Activated CD8-positive, alpha-beta T cell treated with anti-CD3 and anti-CD28 coated beads, Interleukin-2, amount 10 ng/mL, durations not matched to agents 7 days and 5 days (primary cell): ENCODE measurements at regions not wholly inside any gene's neighbourhood (a gene's known extent, or its start where the extent isn't known, plus 50 kb on each side); places are given as distances from the start of the nearest gene placed in this dataset.

ENCODE experiments used
- ATAC-seq: fragments of 150-1000 bp; cut with Tn5 transposase; one replicate; pipeline ENCODE4 v1.10.0; 2021; ENCODE audit warnings: moderate library complexity
- CTCF ChIA-PET: fragments of 350-600 bp; sonication (Branson Sonifier 250); formaldehyde crosslinking; loops from one replicate; lab custom pipeline; 2021; ENCODE audit warnings: antibody characterized with exemption; lab: Charles Lee
- POLR2A ChIA-PET: fragments of 350-600 bp; sonication (Branson Sonifier 250); formaldehyde crosslinking; loops from one replicate; lab custom pipeline; 2021; ENCODE audit warnings: antibody characterized with exemption; lab: Charles Lee
- DNase-seq: peaks from one replicate; pipeline ENCODE4 v3.0.0-alpha.2; 2020
- H3K27ac Mint-ChIP-seq: one replicate; pipeline ENCODE4 v1.8.0; 2021; ENCODE audit warnings: mild to moderate bottlenecking, mixed read lengths
- H3K27me3 Mint-ChIP-seq: one replicate; pipeline ENCODE4 v1.8.0; 2021; ENCODE audit warnings: low read depth, mixed read lengths
- H3K36me3 Mint-ChIP-seq: one replicate; pipeline ENCODE4 v1.8.0; 2021; ENCODE audit warnings: low read depth, mixed read lengths
- H3K4me1 Mint-ChIP-seq: one replicate; pipeline ENCODE4 v1.8.0; 2021; ENCODE audit warnings: low read depth, mixed read lengths
- H3K4me3 Mint-ChIP-seq: one replicate; pipeline ENCODE4 v1.8.0; 2021; ENCODE audit warnings: mild to moderate bottlenecking, mixed read lengths
- H3K9me3 Mint-ChIP-seq: one replicate; pipeline ENCODE4 v1.8.0; 2022; ENCODE audit warnings: mixed read lengths; ENCODE audit not compliant: insufficient read depth

DNA sequence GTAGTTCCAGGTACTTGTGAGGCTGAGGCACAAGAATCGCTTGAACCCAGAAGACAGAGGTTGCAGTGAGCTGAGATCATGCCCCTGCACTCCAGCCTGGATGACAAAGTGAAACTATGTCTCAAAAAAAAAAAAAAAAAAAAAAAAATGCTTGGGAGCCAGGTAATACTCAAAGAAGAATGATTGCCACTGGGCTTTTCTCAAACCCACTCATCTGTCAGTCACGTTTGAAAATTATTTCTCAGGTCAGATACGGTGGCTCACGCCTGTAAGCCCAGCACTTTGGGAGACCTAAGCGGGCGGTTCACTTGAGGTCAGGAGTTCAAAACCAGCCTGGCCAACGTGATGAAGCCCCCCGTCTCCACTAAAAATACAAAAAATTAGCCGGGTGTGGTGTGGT lies 155.7 kb downstream of the RELL1 start:
- CTCF ChIA-PET: interaction anchor here (1.0 kb wide), 1 partner anchor 78 kb away, joined by 3 read pairs; no protein-coding TSS in a partner anchor
- Mint-ChIP-seq H3K27ac (no peak overlapping the region), H3K4me1 (no peaks in the 10 kb centered on the region), H3K9me3 (no peaks in the 10 kb centered on the region), H3K36me3 (no peaks in the 10 kb centered on the region), H3K4me3 (no peak overlapping the region), H3K27me3 (no peaks in the 10 kb centered on the region)
- ATAC-seq (no peak), DNase-seq (no peak)
- POLR2A ChIA-PET: no interaction called here

DNA sequence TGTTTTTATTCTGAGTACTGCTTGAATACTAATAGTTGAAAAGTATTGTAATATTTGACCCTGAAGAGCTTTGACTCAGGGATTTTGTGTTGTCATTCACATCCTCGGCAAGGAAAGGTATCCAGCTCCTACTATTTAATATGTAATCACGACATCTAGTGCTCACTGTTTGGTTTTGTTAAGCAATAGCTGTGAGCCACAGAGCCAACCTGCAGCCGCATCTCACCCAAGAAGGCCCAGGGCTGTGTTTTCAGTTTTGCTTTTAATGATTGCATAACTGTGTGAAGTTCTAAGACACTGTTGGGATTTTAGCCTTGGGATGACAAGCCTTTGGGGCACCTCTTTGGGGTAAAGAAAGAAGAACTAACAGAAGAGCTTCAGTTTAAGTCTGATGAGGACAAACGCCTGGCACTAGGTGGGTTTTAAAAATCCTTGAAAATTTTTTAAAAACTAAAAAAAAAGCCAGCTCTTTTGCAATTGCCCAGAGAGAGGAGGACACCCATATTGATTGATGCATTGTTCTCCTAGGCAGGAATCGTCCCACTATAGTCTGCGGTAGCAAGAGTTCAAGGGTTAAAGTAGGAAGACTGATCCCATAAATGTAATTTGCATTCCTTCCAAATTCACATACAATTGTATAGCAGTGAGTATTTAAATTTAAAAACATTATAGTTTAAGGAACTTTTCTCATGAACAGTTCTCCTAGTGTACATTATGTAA lies 157.8 kb downstream of the RELL1 start:
- DNase-seq: no peak
- Mint-ChIP-seq H3K36me3 (no peaks in the 10 kb centered on the region), H3K4me1 (no peaks in the 10 kb centered on the region), H3K9me3 (no peaks in the 10 kb centered on the region), H3K27me3 (no peaks in the 10 kb centered on the region), H3K4me3 (no peak overlapping the region), H3K27ac (no peak overlapping the region)
- ATAC-seq: no peak
- CTCF ChIA-PET: interaction anchor here (1.6 kb wide), 1 partner anchor 75 kb away, joined by 6 read pairs; no protein-coding TSS in a partner anchor
- POLR2A ChIA-PET: no interaction called here

DNA sequence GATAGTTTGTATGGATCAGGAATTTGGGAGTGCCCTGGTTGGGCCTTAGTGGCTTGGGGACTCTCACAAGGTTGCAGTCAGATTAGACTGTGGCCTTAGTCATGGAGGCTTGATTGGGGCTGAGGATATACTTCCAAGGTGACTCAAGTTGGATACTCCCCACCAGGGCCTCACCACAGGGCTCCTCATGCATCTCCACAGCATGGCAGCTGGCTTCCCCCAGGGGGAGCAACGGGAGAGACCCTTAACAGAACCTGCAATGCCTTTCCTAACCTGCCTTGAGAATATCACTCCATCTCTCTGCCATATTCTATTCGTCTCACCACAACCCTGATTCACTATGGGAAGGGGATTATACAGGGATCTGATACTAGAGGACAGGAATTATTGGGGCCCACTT lies 161.9 kb downstream of the RELL1 start:
- Mint-ChIP-seq H3K4me3 (no peak overlapping the region), H3K27ac (no peak overlapping the region), H3K27me3 (no peaks in the 10 kb centered on the region), H3K9me3 (no peaks in the 10 kb centered on the region), H3K36me3 (no peaks in the 10 kb centered on the region), H3K4me1 (no peaks in the 10 kb centered on the region)
- no peak for DNase-seq
- CTCF ChIA-PET: no interaction called here
- no peak for ATAC-seq
- POLR2A ChIA-PET: interaction anchor here (0.6 kb wide), 1 partner anchor 88 kb away, joined by 3 read pairs; no protein-coding TSS in a partner anchor

DNA sequence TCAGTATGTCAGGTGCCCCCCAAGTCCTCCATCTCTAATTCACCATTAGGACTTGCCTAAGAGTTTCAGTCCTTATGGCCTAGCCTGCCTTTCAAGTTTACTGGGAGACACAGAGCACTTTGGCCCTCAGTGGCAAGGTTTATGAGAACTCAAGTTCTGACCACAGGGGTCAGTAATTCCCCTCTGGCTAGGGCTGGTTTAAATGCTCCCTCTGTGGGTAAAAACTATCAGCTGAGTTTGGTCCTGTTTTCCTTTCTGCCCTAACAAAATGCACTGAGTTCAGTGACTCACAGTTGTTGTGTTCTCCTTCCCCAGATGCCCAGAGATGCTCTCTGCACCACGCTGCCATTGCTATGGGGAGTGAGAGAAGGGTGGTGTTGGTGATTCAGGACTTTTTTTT lies 163.2 kb downstream of the RELL1 start:
- no peaks in the 10 kb centered on the region for H3K36me3 Mint-ChIP-seq
- POLR2A ChIA-PET: no interaction called here
- no peaks in the 10 kb centered on the region for H3K9me3 Mint-ChIP-seq
- H3K27ac Mint-ChIP-seq: no peak overlapping the region
- H3K27me3 Mint-ChIP-seq: no peaks in the 10 kb centered on the region
- no peak for ATAC-seq
- no peak for DNase-seq
- CTCF ChIA-PET: no interaction called here
- H3K4me1 Mint-ChIP-seq: no peaks in the 10 kb centered on the region
- no peak overlapping the region for H3K4me3 Mint-ChIP-seq

DNA sequence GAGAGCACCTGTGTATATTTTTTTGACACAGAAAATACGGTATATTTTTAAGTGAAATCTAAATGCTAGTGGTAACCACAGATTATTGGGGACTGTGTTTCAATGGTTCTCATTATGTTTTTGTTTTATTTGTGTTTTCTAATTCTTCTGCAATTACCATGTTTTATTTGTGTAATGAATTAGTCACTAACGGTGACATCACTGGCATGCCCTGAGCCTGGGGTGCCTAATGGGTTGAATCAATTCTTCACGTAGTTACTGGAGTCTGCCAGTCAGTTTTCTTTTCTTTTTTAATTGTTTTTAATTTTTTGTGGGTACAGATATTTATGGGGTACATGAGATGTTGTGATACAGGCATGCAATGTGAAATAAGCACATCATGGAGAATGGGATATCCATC lies 168.8 kb downstream of the RELL1 start:
- ChIA-PET CTCF (no interaction called here), POLR2A (no interaction called here)
- Mint-ChIP-seq H3K4me3 (no peak overlapping the region), H3K9me3 (peaks cover 5% of the 10 kb centered on the region), H3K27me3 (no peaks in the 10 kb centered on the region), H3K4me1 (no peaks in the 10 kb centered on the region), H3K27ac (no peak overlapping the region), H3K36me3 (no peaks in the 10 kb centered on the region)
- ATAC-seq (no peak), DNase-seq (no peak)

DNA sequence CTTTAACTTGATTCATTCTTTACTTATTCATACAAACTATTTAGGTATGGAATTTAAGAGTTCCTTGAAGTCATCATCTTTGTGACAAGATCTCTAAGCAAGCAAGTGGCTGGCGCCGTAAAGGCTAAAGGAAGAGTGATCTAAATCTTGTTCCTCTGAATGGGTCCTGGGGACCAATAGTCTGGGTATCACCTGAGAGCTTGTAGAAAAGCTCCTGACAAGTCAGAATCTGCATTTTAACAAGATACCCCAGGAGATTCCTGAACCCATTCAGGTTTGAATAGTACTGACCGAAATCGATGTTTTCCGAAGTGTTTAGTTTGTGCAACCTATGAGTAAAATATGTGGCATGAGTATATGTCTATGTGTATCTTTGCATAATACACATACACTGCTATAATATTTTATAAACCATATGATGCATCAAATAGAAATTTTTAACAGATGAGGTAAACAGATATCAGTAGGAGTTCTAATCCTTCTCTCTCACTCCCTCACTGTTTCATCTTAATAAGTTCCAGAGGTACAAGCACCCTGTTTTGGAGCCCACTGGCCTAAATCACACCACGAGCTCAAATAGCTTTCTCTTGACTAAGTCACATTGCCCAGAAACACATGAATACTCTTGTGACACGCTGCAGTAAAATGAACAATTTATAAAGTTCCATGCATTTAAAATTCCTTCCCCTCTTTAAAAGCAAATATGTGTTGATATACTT lies 170.0 kb downstream of the RELL1 start:
- ChIA-PET CTCF (no interaction called here), POLR2A (no interaction called here)
- peaks cover 5% of the 10 kb centered on the region for H3K9me3 Mint-ChIP-seq

DNA sequence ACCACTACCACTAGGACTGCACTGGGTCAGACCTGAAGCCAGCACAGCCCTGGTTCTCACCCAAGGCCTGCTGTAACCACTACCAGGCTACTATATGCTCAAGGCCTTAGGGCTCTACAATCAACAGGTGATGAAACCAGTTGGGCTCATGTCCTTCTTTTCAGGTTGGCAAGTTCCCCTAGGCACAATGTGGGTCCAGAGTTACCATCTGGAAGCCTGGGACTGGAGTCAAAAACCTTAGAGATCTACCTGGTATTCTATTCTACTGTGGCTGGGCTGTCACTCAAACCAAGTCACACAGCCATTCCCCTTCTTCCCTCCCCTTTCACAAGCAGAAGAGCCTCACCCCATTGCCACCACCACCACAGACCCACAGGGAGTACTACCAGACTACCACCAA lies 175.6 kb downstream of the RELL1 start:
- POLR2A ChIA-PET: no interaction called here
- DNase-seq (no peak), ATAC-seq (no peak)
- H3K27me3 Mint-ChIP-seq: no peaks in the 10 kb centered on the region
- H3K36me3 Mint-ChIP-seq: no peaks in the 10 kb centered on the region
- no peak overlapping the region for H3K4me3 Mint-ChIP-seq
- CTCF ChIA-PET: no interaction called here
- H3K27ac Mint-ChIP-seq: no peak overlapping the region
- H3K4me1 Mint-ChIP-seq: no peaks in the 10 kb centered on the region
- peaks cover 5% of the 10 kb centered on the region for H3K9me3 Mint-ChIP-seq

More for the DNA sequence above, 170.0 kb downstream of the RELL1 start:
- Mint-ChIP-seq H3K4me3 (no peak overlapping the region), H3K27me3 (no peaks in the 10 kb centered on the region), H3K27ac (no peak overlapping the region), H3K4me1 (no peaks in the 10 kb centered on the region), H3K36me3 (no peaks in the 10 kb centered on the region)
- DNase-seq (no peak), ATAC-seq (no peak)

DNA sequence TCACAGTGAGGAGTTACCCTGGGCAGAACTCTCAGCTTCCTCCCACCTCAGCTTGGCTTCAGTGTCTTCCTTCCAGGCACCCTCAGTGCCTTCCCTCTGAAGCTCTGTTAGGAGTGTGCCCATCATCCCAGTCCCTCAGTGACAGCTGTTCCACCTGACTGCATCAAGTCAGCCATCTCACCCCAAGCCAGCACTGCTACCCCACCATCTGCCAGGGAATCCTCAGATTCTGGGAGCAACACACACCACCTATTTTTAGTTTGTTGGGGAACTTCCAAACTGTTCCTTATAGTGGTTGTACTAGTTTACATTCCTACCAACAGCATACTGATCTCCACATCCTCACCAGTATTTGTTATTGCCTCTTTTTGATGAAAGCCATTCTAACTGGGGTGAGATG lies 182.9 kb downstream of the RELL1 start:
- no peak overlapping the region for H3K27ac Mint-ChIP-seq
- ATAC-seq: no peak
- ChIA-PET POLR2A (interaction anchor here (0.5 kb wide), 1 partner anchor 10 kb away, joined by 3 read pairs; no protein-coding TSS in a partner anchor), CTCF (no interaction called here)
- DNase-seq: no peak
- no peaks in the 10 kb centered on the region for H3K4me1 Mint-ChIP-seq
- no peak overlapping the region for H3K4me3 Mint-ChIP-seq
- H3K9me3 Mint-ChIP-seq: peaks cover 7% of the 10 kb centered on the region
- H3K36me3 Mint-ChIP-seq: no peaks in the 10 kb centered on the region
- peaks cover 5% of the 10 kb centered on the region for H3K27me3 Mint-ChIP-seq

DNA sequence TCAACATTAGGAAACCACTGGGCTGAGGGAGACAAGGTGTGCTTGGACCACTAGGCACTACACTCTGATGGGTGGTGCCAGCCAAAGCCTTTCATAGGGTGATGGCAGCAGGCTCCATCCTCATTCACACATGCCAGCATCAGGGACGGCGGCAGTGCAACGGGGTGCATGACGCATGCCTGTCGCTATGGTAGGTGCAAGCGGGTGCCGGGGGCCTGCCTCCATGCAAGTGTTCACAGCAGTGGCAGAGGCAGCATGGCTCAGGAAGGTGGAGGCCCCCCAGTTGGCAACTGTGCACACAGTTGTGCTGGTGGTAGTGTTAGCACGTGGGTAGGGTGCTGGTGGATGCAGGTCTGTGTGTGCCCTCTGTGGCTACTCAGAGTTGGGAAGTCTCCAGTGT lies 184.1 kb downstream of the RELL1 start:
- H3K4me3 Mint-ChIP-seq: no peak overlapping the region
- ChIA-PET CTCF (no interaction called here), POLR2A (no interaction called here)
- ATAC-seq (no peak), DNase-seq (no peak)
- peaks cover 7% of the 10 kb centered on the region for H3K9me3 Mint-ChIP-seq
- no peaks in the 10 kb centered on the region for H3K4me1 Mint-ChIP-seq
- peaks cover 5% of the 10 kb centered on the region for H3K27me3 Mint-ChIP-seq
- H3K27ac Mint-ChIP-seq: no peak overlapping the region
- no peaks in the 10 kb centered on the region for H3K36me3 Mint-ChIP-seq
